Astrocyte of the cerebellum (primary cell): ENCODE measurements at regions not wholly inside any gene's neighbourhood (a gene's known extent, or its start where the extent isn't known, plus 50 kb on each side); places are given as distances from the start of the nearest gene placed in this dataset.

Experiments used
- DNase-seq: peaks from one replicate; pipeline ENCODE4 v3.0.0-alpha.2; 2011; ENCODE audit warnings: low read depth
- H3K4me3 ChIP-seq: 2 replicates; pipeline ENCODE4 v1.5.1; 2011; ENCODE audit warnings: mild to moderate bottlenecking, low read depth, low read length, moderate library complexity
- in situ Hi-C: cut with HindIII; loops from 2 replicates; pipeline ENCODE4 v1.10.0; 2017; ENCODE audit warnings: low sequenced_read_pairs
- TF ChIP-seq, protein P1 (sequence below): IDR thresholded peaks from 2 replicates; pipeline ENCODE4 v1.5.1; 2012; ENCODE audit warnings: low read length, low read depth, moderate library complexity, mild to moderate bottlenecking; ENCODE audit errors: missing control alignments

DNA sequence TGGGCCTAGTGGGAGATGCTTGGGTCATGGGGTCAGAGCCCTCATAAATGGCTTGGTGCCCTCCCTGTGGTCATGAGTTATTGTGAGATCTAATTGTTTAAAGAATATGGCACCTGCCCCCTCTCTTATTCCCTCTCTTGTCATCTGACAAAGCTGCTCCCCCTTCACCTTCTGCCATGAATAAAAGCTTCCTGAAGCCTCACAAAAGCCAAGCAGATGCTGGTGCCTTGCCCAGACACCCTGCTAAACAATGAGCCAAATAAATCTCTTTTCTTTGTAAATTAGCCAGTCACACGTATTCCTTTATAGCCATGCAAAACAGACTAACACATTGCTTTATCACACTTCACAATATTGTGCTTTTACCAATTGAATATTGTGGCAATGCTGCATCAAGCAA, 82.8 kb upstream of the PDE4D start:
- TF ChIP-seq, protein P1, sequence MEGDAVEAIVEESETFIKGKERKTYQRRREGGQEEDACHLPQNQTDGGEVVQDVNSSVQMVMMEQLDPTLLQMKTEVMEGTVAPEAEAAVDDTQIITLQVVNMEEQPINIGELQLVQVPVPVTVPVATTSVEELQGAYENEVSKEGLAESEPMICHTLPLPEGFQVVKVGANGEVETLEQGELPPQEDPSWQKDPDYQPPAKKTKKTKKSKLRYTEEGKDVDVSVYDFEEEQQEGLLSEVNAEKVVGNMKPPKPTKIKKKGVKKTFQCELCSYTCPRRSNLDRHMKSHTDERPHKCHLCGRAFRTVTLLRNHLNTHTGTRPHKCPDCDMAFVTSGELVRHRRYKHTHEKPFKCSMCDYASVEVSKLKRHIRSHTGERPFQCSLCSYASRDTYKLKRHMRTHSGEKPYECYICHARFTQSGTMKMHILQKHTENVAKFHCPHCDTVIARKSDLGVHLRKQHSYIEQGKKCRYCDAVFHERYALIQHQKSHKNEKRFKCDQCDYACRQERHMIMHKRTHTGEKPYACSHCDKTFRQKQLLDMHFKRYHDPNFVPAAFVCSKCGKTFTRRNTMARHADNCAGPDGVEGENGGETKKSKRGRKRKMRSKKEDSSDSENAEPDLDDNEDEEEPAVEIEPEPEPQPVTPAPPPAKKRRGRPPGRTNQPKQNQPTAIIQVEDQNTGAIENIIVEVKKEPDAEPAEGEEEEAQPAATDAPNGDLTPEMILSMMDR: no peak
- in situ Hi-C loops: no loop called here
- H3K4me3 ChIP-seq: no peak overlapping the region
- no peak for DNase-seq

DNA sequence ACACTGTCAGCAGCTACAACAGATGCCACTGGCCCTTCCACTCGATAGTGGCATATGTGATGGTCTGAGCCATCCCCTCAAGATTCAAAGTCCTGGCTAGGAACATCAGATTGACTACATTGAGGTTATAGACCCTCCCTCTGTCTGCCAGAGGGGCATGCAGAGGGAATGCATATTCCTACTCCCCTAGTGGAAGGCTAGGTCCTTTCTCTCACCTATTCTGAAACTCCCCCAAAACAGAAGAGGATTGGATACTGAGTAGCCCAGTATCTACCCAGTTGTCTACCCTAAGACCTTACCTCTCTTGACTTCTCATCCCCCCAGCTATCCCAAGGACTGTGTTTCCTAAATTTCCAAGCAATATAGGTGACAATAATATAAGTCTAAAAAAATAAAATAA, 78.5 kb upstream of the PDE4D start:
- no peak overlapping the region for H3K4me3 ChIP-seq
- TF ChIP-seq, protein P1: no peak
- in situ Hi-C loops: no loop called here
- no peak for DNase-seq

DNA sequence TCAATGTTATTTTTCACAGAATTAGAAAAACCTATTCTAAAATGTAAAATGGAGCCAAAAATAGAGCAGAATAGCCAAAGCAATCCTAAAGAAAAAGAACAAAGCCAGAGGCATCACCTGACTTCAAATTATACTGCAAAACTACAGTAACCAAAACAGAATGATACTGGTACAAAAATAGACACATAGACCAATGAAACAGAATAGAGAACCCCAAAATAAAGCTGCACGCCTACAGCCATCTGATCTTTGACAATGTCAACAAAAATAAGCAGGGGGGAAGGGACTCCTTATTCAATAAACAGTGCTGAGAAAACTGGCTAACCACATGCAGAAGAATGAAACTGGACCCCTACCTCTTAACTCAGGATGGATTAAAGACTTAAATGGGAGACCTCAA, 65.8 kb upstream of the PDE4D start:
- in situ Hi-C loops: no loop called here
- no peak overlapping the region for H3K4me3 ChIP-seq
- TF ChIP-seq, protein P1: no peak
- DNase-seq: no peak

DNA sequence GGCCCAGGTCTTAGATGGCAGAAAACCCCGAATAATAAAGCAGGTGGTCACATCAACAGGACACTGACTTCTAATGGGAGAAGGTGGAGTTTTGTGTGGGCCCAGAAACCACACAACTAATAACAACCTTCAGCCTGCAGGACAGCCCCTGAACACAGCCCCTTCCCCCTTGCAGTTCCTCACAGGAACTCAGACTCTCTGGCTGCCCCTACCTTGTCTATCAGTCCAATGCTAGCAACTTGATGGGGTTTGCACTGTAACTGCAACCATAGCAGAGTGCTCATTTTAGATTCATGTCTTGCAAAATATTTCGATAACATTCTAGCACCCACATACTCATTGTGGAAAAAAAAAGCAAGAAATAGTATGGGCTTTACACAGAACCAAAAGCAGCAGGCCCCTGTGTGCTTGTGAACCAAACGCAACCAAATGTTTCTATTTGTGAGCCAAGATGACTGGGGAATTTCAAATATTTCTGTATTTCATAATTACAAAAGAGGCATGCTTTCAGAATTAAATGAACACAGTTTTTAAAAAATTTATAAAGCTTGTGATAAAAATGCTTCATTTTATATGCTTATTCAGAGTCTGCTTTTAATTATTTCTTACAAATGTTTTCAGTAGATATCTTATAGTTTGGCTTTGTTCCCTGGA, 62.7 kb upstream of the PDE4D start:
- in situ Hi-C loops: no loop called here
- TF ChIP-seq, protein P1: no peak
- no peak overlapping the region for H3K4me3 ChIP-seq
- DNase-seq: no peak

DNA sequence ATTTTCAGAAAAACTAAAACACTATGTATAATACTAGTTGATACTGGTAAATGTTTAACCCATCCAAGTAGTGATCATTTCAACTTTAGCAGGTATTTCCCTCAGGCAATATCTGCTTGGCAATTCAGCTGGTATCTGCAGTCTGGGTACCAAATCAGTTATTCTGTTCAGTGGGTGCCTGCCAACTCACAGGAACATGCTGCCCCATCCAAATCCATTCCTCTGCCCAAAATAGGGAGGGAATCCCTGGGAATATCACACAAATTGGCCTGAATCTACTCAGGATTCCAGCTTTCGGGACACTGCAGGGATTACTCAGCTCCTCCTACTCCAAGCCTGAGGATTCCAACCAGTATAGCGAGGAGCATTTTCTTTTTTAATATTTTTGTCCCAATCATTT, 61.7 kb upstream of the PDE4D start:
- no peak overlapping the region for H3K4me3 ChIP-seq
- no peak for DNase-seq
- TF ChIP-seq, protein P1: no peak
- in situ Hi-C loops: no loop called here

DNA sequence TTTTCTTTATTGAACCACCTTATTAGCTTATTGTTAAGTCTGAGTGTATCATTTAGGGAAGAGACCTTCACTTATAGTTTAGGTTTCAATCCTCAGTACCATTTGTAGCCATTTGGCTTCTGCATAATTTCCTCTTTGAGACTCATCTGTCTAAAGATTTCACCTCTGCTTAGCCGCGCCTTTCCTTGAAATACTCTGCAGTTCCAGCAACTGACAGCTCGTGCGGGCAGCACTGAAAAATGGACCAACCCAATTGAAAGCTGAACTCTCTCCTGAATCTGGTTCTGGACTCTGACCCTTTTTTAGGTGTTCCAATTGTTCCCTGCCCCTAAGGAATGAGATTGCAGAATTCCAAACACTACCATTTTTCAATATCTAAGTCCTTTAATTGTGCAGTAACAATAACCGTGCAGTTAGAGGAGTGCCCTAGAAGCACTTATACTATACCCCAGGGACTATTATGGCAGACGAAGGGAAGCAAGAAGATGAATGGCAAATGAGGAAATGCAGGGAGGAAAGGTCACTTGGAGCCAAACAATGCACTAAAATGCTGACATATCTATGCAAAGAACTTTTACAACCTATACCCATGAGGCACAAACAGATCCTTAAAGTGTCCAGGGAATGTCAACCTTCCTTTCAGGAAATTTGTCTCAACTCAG, 50.1 kb upstream of the PDE4D start:
- in situ Hi-C loops: no loop called here
- DNase-seq: no peak
- H3K4me3 ChIP-seq: no peak overlapping the region
- TF ChIP-seq, protein P1: no peak
